GM21526 (cell line): ENCODE measurements at regions not wholly inside any gene's neighbourhood (a gene's known extent, or its start where the extent isn't known, plus 50 kb on each side); places are given as distances from the start of the nearest gene placed in this dataset.
"Not testable (repeated sequence)": the region's sequence is repeated elsewhere in the genome, so short reads cannot be mapped to it uniquely, and the experiment has no call there.

Experiments
- ATAC-seq: cut with Tn5 transposase; IDR thresholded peaks from one replicate; pipeline ENCODE4 v1.9.1; 2021; ENCODE audit warnings: moderate library complexity; ENCODE audit not compliant: unreplicated experiment, low FRiP score

- no peak for ATAC-seq
Measured at GRCh38 chr20:26218301-26218700, 521.6 kb upstream of the ZNF337 start.

- no peak for ATAC-seq
Measured at GRCh38 chr20:26216025-26216424, 519.4 kb upstream of the ZNF337 start.

GRCh38 chr20:26214991-26215390 lies 518.3 kb upstream of the ZNF337 start:
- no peak for ATAC-seq

- no peak for ATAC-seq
Measured at GRCh38 chr20:26209171-26209941, 512.7 kb upstream of the ZNF337 start.

GRCh38 chr20:26208296-26209091 lies 511.8 kb upstream of the ZNF337 start:
- ATAC-seq, result no peak

- ATAC-seq, result not testable (repeated sequence)
Measured at GRCh38 chr20:26207967-26208295, 511.3 kb upstream of the ZNF337 start.

- no peak for ATAC-seq
Measured at GRCh38 chr20:26207237-26207966, 510.7 kb upstream of the ZNF337 start.

- no peak for ATAC-seq
Measured at GRCh38 chr20:26205350-26205749, 508.7 kb upstream of the ZNF337 start.

- not testable (repeated sequence) for ATAC-seq
Measured at GRCh38 chr20:26201026-26201425, 504.4 kb upstream of the ZNF337 start.

- ATAC-seq, result not testable (repeated sequence)
Measured at GRCh38 chr20:26187329-26187728, 490.7 kb upstream of the ZNF337 start.

- not testable (repeated sequence) for ATAC-seq
Measured at GRCh38 chr20:26183720-26184119, 487.1 kb upstream of the ZNF337 start.

- not testable (repeated sequence) for ATAC-seq
Measured at GRCh38 chr20:26181364-26181763, 484.7 kb upstream of the ZNF337 start.

- not testable (repeated sequence) for ATAC-seq
Measured at GRCh38 chr20:26171875-26172274, 475.2 kb upstream of the ZNF337 start.

GRCh38 chr20:26169506-26169905 lies 472.9 kb upstream of the ZNF337 start:
- no peak for ATAC-seq

GRCh38 chr20:26167499-26167898 lies 470.8 kb upstream of the ZNF337 start:
- ATAC-seq, result no peak

GRCh38 chr20:26163890-26164289 lies 467.2 kb upstream of the ZNF337 start:
- no peak for ATAC-seq

- ATAC-seq, result not testable (repeated sequence)
Measured at GRCh38 chr20:26163151-26163550, 466.5 kb upstream of the ZNF337 start.

GRCh38 chr20:26161741-26162140 lies 465.1 kb upstream of the ZNF337 start:
- ATAC-seq, result not testable (repeated sequence)

- ATAC-seq, result not testable (repeated sequence)
Measured at GRCh38 chr20:26160916-26161315, 464.3 kb upstream of the ZNF337 start.

- no peak for ATAC-seq
Measured at GRCh38 chr20:26154224-26154623, 457.6 kb upstream of the ZNF337 start.
